Activated T-cell treated with anti-CD3 and anti-CD28 coated beads for 4 hours (primary cell): ENCODE measurements at regions not wholly inside any gene's neighbourhood (a gene's known extent, or its start where the extent isn't known, plus 50 kb on each side); places are given as distances from the start of the nearest gene placed in this dataset.

ENCODE experiments used
- DNase-seq: peaks from one replicate; pipeline ENCODE4 v3.0.0-alpha.2; 2020

DNA sequence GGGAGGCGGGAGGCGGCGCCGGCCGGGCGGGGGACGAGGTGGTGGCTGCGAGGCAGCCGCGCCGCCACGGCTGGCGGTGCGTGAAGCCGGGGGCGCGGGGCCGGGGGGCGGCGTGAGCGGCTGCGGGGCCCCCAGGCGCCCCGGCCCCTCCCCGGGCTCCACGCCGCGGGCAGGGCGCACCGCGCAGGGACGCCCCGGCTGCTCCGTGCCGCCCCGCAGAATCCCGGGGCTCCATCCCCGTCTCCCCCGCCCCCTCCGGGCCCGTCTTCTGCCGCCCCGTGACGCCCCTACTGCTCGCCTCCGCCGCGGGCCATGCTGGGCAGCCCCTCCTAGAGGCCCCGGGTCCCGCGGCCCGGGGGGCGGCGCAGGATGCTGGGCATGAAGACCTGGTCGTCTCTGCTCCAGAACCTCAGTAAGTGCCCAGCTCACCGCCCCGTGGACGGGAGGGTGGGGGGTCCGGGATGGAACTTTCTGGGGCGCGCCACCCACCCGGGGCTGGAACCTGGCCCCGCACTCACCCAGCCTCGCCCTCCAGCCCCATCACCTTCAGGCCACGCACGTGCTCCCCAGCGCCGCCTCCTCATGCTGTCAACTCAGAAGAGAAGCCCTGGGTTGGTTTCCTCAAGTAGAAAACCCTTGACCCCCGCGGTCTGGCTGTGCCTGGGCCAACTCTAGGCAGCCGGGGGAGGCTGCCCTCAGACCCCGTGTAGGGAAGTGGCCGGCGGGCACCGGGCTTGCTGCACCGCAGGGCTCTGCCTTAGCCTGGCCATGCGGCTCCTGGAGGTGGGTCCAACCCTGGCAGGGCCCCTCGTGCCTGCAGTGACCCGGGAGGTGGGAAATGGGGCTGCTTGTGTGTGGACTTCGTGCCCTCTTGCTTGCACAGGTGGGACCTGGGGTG is 150.2 kb upstream of the GSE1 start:
- no peak for DNase-seq

GRCh38 chr16:85463672-85464382 is 149.3 kb upstream of the GSE1 start:
- DNase-seq = no peak

- no peak for DNase-seq
Measured at GRCh38 chr16:85464383-85465305, 148.5 kb upstream of the GSE1 start.

DNA sequence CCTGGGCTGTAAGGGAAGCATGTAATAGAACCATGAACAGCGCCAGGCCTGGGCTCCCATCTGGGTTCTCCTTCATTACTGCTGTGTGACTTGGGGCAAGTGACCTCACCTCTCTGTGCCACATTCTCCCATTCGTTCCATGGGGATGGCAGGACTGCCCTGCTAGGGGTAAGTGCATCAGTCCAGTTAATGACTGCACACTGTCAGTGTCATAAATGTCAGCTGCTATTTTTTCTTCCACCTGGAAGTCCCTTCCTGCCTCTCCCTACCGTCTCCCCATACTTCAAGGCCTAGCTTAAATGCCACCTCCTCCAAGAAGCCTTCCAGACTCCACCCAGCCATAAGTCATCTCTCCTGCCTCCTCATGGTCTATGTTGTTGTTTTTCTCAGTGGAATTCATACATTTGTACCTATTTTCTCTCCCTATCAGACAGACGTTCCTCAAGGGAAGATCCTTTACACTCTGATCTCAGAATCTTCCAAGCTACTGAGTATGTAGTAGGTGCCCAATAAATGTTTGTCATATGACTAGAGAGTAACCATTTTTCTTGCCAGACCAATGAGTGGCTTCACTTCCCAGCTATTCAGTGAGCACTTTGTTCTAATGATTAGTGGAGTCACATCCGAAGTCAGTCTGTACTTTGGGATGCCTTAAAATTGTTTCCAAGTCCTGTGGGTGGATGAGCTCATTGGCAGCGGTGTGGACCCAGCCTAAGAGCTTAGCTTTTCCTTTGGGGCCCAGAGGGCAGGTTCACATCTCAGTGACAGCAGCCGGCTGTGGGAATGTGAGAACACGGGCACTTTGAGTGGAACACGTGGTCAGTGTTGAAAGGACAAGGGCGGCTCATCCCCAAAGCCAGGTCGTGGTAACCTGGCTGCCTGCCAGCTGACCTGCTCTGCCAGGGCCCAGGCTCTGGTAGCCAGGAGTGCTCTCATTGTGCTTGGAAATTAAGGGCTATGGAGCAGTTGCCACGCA is 147.5 kb upstream of the GSE1 start:
- no peak for DNase-seq

DNA sequence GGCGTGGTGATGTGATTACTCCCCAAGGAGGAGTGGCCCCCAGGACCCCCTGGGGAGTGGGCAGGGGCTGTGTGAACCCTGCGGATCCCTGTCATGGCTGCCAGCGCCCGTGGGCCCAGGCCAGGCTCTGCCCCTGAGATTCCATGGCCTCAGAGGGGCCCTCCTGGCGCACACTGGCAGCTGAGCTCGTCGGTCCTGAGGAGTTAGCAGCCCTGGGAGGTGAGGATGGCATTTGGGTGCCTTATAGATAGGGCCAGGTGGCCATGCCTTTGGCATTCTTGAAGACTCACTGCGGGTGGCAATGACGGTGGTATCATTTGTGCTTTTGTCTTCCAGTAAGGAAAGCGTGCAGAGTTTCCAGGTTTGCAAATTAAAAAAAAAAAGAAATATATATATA is 146.8 kb upstream of the GSE1 start:
- no peak for DNase-seq

GRCh38 chr16:85466989-85467388 is 146.1 kb upstream of the GSE1 start:
- no peak for DNase-seq

DNA sequence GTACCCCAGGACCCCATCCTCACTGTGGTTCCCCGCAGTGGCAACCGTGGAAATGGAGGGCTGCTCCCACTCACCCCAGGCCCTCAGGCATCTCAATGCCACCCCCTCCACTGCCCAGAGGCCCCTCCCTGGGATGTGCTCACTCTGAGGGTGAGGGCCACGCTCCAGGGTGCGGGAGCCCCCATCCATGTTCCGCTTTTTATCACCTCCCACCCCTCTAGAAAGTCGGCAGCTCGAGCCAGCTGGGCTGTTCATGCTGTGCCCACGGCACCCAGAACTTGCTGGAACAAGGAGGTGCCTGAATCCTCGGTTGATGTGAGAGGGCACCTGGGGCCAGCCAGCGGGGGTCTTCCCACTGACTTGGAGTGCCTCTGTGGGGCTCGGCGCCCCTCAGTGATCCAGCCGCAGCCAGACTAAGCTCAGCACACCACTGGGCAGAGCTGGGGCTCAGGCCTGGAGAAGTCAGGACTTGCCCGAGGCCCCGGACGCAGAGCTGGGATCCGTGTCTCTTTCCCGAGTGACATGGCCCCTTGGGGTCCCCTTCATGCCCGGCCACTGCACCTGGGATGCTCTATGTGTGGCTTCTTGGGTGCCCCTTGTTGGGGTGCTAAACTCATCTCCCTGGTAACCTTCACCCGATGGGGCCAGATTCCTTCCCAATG is 143.1 kb upstream of the GSE1 start:
- DNase-seq = no peak

DNA sequence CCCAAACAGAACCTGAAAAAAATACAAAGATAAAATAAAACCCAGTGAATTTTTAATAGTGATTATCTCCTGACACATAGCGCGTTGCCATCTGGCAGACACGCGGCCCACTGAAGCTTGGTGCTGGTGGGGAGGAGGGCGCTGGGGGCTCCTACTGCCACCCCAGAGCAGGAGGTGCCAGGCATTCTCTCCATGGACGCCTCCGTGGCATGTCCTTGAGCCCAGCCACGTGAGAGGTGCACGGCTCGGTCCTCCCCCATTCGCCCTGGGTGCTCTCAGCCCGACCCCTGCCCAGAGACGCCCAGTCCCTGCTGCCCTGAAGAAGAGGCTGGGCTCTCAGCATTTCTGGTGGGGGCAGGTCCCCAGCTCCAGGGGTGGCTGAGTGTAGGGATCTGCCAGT is 142.2 kb upstream of the GSE1 start:
- no peak for DNase-seq

DNA sequence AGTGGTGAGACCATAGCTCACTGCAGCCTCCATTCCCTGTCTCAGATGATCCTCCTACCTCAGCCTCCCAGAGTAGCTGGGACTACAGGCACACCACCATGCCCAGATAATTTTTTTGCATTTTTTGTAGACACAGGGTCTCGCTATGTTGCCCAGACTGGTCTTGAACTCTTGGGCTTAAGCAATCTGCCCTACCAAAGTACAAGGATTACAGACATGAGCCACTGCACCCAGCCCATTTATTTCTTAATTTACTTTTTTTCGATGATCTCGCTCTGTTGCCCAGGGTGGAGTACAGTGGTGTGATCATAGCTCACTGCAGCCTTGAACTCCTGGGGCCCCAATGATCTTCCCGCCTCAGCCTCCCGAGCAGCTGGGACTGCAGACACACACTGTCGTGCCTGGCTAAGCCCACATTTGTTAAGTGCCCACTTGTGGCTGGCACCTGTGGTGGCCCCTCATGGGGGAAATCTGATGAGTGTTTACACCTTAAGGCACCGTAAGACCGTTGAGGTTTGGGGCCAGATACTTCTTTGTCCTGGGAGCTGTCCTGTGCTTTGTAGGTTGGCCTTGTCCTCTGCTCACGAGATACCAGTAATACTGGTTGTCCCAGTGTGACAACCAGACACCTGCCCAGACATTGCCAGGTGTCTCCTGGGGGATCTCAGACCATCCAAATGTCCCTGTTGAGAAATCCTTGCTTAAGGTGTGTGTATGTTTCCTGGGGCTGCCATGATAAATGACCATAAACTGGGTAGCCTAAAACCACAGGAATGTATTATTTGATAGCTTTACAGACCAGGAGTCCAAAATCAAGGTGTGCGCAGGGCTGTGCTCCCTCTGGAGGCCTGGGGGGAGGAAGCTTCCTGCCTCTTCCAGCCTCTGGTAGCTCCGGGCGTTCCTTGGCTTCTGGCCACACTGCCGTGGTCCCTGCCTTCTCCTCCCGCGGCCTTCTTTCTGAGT is 141.4 kb upstream of the GSE1 start:
- no peak for DNase-seq

GRCh38 chr16:85472514-85472913 is 140.6 kb upstream of the GSE1 start:
- DNase-seq = no peak

DNA sequence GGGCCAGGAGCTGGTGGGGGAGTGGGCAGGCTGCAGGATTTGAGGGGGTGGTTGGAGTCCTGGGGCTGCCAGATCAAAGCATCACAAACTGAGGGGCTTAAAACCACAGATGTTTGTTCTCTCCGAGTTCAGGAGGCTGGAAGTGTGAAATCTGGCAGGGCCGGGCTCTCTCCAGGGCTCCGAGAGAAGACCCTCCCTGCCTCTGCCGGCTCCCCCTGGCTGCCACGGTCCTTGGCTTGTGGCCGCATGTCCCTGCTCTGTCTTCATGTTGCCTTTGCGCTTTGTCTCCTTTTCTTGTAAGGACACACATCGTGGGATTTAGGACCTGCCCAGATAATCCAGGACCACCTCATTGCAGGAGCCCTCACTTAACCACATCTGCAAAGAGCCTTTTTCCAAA is 139.8 kb upstream of the GSE1 start:
- DNase-seq = no peak

GRCh38 chr16:85473909-85474620 is 139.1 kb upstream of the GSE1 start:
- DNase-seq = no peak

GRCh38 chr16:85474621-85475217 is 138.4 kb upstream of the GSE1 start:
- no peak for DNase-seq

GRCh38 chr16:85475233-85475632 is 137.9 kb upstream of the GSE1 start:
- DNase-seq = no peak

GRCh38 chr16:85475691-85476300 is 137.3 kb upstream of the GSE1 start:
- DNase-seq = no peak

DNA sequence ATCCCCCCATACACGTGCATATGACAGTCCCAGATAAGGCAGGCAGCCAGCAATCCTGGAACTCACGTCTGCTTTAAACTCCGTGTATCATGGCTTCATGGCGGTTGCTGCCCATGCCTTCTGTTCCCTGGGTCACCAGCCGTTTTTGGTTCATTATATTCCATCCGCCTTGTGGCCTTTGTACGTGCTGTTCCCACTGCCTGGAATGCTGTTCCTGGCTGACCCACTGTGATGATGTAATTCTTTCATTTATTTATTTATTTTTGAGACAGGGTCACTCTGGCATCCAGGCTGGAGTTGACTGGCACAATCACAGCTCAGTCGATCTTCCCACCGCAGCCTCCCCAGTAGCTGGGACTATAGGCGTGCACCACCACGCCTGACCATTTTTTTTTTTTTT is 136.7 kb upstream of the GSE1 start:
- DNase-seq = no peak

DNA sequence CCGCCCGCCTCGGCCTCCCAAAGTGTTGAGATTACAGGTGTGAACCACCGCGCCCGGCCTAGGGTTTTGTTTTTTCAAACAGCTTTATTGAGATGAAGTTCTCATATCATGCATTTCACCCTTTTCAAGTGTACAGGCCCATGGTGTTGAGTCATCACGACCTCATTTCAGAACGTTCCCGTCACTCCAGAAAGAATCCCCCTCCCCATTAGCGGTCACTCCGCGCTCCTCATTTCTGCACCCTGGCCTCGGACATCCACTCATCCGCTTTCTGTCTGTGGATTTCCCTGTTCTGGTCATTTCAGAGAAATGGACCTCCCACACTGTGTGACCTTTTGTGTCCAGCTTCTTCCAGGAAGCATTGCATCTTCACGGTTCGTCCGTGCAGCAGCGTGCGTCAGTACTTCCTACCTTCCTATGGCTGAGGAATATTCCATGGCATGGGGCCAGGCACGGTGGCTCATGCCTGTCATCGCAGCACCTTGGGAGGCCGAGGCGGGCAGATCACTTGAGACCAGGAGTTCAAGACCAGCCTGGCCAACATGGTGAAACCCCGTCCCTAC is 135.2 kb upstream of the GSE1 start:
- DNase-seq = no peak
